CD4-positive, alpha-beta T cell treated with Interleukin-2 at 100 ng/mL for 4 hours (primary cell): ENCODE measurements at regions not wholly inside any gene's neighbourhood (a gene's known extent, or its start where the extent isn't known, plus 50 kb on each side); places are given as distances from the start of the nearest gene placed in this dataset.

ENCODE experiments used
- DNase-seq: peaks from one replicate; pipeline ENCODE4 v3.0.0-alpha.2; 2020; ENCODE audit warnings: low spot score

GRCh38 chr1:94707321-94708298 is 112.5 kb upstream of the SLC44A3 start:
- DNase-seq: no peak

DNA sequence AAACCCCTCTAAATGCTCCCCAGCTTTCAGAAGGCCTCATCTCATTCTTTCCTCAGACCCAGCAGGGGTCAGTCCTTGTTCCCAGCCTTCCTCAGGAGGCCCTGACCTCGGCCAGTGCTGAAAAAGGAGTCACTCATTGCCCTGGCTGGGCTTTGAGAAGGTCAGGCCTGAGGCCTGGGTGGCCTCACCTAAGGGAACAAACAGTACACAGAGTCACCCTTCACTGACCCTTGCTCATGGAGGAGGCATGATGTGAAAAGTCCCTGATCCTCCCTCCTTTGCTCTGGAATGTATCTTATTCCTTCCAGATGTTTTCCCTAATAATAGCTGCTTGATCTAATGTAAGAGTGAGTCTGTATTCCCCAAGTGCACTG is 117.7 kb upstream of the SLC44A3 start:
- DNase-seq: no peak

DNA sequence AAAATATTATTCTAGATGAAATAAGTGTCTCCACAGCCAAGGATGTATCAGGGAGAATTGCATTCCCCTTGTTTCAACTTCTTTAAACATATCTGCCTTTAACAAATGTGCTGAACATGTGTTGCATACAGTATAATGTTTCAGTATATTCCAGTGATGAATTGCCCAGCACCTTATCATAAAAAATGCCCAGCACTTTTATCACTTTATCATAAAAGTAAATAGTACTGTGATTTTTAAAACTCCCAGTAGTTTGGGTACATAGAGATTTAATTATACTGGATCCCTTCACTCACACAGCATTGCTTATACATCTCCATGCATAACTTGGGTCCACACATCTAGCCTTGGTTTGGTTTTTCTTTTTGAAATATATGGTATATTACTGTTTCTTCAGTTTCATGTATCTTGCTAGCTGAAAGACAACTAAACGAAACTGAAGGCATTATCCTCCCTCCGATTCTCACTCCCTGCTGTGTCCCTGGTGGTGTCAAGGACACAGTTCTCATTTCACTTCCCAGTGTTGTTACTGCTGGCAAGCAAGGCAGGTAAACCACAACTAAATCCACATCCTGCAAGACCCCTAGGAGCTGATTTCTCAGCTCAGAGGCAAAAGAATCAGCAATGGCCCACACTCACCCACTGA is 118.2 kb upstream of the SLC44A3 start:
- DNase-seq: no peak

GRCh38 chr1:94698759-94699502 is 121.2 kb upstream of the SLC44A3 start:
- no peak for DNase-seq

DNA sequence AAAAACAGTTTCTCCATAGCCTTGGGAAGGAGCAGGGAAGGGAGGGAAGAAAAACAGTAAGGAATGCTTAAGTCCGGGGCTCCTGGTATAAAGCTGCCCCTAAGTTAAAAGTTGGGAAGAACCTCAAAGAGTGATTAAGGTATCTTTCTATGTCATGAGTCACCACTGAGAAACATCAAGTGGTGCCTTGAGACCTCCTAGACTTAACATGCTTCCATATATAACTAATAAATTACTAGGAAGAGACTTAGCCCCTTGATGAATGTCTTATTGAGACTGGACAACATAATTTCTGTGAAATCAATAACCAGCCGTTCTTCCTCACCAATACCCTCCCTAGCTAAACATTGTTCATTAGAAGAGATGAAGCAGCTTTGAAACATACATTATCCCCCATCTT is 121.8 kb upstream of the SLC44A3 start:
- DNase-seq: no peak

DNA sequence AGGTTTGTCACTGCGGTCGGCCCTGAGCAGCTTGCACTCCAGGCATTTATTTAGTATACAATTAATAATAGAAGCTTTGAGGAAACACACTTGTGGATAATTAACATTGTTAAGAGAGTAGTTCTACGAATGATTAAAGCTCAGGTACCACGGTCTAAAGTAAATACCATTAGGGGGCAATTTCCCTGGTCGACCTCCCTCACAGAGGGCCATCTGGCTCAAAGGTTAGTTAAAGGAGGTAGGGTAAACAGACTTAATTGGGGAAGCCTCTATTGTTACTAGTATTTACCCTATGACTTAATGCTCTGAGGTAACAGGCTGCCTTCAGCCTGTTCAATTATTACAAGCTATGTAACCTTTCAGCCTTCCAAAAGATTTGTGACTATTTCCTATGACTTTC is 122.3 kb upstream of the SLC44A3 start:
- DNase-seq: no peak

- no peak for DNase-seq
These were observed 125.8 kb upstream of the SLC44A3 start for GRCh38 chr1:94694226-94694915.

DNA sequence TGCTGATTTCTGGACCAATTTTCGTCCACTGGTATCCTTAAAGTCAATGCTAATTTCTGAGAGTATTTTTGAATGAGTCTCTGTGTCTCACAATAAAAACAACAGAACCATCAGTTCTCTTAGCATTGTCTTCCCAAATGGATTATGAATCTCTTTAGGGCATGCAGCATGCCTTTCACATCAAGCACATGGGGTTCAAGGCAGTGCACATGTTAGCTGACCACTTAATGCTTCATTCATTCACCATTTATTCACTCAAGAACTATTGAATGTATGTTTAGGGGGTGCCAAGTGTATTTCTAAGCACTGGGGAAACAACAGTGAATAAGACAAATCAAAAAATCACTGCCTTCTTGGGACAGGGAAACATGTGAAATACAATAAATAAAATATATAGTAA is 126.7 kb upstream of the SLC44A3 start:
- no peak for DNase-seq

- DNase-seq: no peak
These were observed 127.1 kb upstream of the SLC44A3 start for GRCh38 chr1:94693029-94693428.

DNA sequence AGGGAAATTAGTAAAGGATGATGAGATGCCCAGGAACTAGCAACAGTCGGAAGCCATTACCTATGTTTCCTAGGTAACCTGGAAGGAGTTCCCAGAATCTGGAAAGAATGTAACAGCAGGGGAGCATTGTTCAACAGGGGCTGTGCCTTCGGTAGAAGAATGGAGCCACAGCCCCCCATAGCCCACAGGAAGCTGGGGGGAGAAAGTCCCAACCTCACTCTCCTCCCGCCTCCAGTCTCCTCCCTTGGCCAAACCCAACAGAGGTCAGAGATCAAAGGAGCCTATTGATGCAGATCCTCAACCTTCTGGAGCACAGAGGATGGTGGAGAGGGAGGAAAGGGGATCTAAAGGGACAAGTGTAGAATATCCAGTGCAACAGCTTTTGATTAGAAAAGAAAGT is 131.5 kb upstream of the SLC44A3 start:
- DNase-seq: no peak

DNA sequence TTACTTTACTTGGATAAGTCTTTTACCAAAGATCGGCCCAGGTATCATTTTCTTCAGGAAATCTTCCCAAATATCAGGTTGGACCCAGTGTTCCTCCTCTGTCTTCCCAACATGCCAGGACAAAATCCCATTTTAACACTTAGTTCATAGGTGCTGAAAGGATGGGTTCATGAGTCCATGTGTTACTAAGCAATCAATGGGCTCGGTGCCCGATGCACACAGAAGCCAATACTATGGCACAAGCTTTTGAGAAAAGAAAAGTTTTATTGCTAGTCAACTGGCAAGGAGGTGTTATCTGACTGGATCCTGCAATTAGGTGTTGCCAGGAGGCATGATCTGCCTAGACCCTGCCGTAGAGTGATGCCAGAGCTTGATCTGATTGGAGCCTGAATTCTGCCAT is 133.3 kb upstream of the SLC44A3 start:
- no peak for DNase-seq

DNA sequence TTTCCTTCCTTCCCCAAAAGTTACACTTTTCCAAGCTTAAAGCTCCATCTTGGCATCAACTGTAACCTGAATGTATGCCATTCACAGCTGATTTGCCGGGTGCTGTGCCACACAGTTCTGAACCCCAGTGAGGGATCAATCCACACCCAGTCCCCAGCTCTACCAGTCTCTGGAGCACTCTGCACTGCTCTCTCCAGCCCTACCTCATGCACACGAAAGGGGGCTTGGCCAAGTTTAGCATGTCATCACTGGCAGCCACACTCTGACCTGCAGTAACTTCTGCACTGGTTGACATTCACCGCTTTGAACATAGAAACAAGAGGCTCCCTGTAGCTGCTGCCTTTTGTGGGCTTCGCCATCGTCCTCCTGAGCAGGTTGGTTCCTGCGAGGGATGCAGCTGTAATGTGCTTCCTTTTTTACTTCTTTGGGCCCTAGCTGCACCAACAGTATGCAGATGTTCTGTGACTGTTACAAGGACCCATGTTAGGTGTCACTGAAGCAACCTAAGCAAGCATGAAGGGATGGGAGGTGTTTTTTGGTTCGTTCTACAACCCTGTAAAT is 135.4 kb upstream of the SLC44A3 start:
- DNase-seq: no peak

- no peak for DNase-seq
These were observed 136.3 kb upstream of the SLC44A3 start for GRCh38 chr1:94683886-94684285.

GRCh38 chr1:94680039-94680377 is 138.4 kb upstream of the F3 start:
- DNase-seq: no peak

GRCh38 chr1:94679332-94680038 is 137.9 kb upstream of the F3 start:
- DNase-seq: no peak

GRCh38 chr1:94678202-94678848 is 136.8 kb upstream of the F3 start:
- no peak for DNase-seq

GRCh38 chr1:94677714-94678113 is 136.2 kb upstream of the F3 start:
- no peak for DNase-seq

DNA sequence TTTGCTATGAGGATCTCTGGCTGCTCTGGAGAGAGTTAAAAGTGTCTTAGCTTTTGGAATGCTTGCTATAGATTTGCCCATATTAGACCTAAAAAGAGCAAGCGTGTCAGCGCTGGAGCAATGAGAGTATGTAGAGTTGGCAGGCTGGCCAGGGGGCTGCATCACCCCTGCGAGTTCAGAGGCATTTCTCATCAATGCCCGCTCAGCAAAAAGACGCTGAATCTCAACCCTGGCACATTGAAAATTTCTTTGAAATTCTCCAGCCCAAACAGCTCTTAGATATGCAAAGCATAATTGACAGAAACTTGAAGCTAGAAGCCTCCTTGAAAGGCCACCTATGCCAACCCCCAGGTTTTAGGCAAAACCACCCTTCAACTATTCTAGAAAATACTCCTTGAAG is 135.5 kb upstream of the F3 start:
- DNase-seq: no peak

DNA sequence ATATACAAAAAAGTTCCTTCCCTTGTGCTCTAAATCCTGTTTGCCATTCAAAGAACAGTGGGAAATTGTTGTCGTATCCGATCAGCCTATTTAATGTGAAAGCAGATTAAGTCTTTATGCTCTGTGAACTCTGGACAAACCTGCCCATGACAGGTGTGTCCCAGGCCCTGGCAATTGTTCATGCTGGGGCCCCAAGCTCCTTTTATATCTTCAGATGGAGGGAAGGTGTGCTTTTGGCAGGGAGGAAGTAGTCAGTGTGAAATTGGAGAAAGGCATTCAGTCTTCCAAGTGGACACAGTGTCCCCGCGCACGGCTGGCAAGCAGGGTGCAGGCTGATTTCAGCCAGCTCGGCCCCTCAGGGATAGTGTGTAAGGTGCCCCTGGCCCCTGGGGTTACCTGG is 135.1 kb upstream of the F3 start:
- no peak for DNase-seq

- DNase-seq: no peak
These were observed 133.8 kb upstream of the F3 start for GRCh38 chr1:94675373-94675772.

DNA sequence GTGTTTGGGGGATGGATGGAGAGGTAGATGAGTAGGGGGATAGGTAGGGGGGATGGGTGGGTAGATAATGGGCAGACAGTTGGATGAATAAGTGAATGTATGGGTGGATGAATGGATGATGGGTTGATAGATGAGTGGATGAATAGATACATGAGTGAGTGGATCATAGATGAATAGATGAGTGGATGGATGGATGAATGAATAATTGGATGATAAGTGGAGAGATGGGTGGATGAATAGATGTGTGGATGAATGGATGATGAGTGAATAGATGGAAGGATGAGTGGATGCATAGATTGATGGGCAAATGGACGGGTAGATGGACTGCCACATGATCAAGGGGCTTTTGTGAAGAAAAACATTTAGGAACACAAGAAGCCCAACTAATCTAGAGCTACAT is 133.3 kb upstream of the F3 start:
- no peak for DNase-seq
